Heart left ventricle (tissue), 13 donors: ENCODE measurements at regions not wholly inside any gene's neighbourhood (a gene's known extent, or its start where the extent isn't known, plus 50 kb on each side); places are given as distances from the start of the nearest gene placed in this dataset.
"Not testable (repeated sequence)": the region's sequence is repeated elsewhere in the genome, so short reads cannot be mapped to it uniquely, and the experiment has no call there.

Experiments used
- CTCF ChIP-seq, 12 donors: fragments of 200-600 bp; sonication (generic) in 4 of 12; IDR thresholded peaks; one replicate each; pipeline versions ENCODE4 v1.5.0 to v1.8.0; 2018 to 2022; ENCODE audit warnings: antibody characterized with exemption in 12 of 12, mild to moderate bottlenecking in 5 of 12
- POLR2A ChIP-seq, 2 donors: fragments of 450-650 bp; IDR thresholded peaks; one replicate each; pipeline ENCODE4 v1.6.1; 2017; ENCODE audit warnings: antibody characterized with exemption in 2 of 2, mild to moderate bottlenecking in 2 of 2, moderate library complexity in 2 of 2
- donor health status: ischemic (EF 13 %, LVEDD 7.1; RV severe dilation, severe dysfunction).
- donor health status: DM: no; HTN: yes; CAD: no.
- donor health status: DM: no; HTN: no; CAD: no.
- donor health status: ischemic (EF 25% LVEDD 6.9; RV normal size, moderate dysfunction).
- donor health status: ischemic (EF 25% LVEDD 5.7; RV mildly dilated, moderate dysfunction).
- donor health status: ischemic (EF 35%, LVEDD 5.7; RV mildly dilated, moderate dysfunction).
- donor health status: nonischemic (EF 11% LVEDD 7.7; RV severe dilation, severe dysfunction).
- donor health status: DM: yes; HTN: yes; CAD: no.
- donor health status: PGD.
- donor health status: ischemic (EF 29% LVEDD 5.4; RV normal size, mild dysfunction).
- donor health status: nonischemic (EF 23%, LVEDD 6.1; RV moderate dilation, normal function).

DNA sequence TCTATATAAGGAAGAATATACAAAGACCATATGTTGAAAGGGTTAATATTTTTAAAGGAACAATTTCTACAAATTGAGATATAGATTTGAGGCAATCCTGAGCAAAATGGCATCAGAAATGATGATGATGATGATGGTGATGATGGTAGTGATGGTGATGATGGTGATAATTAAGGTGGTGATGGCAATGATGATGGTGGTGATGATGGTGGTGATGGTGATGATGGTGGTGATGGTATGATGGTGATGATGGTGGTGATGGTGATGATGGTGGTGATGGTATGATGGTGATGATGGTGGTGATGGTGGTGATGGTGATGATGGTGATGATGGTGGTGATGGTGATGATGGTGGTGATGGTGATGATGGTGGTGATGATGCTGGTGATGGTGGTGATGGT lies 150.1 kb upstream of the IRX1 start:
- not testable (repeated sequence) for TF ChIP-seq CTCF, POLR2A (IDR thresholded peaks at IDR 0.05)
